OCI-LY1 (cell line): ENCODE measurements at regions not wholly inside any gene's neighbourhood (a gene's known extent, or its start where the extent isn't known, plus 50 kb on each side); places are given as distances from the start of the nearest gene placed in this dataset.

ENCODE experiments used
- H2AFZ ChIP-seq: fragments of 200-600 bp; sonication (generic), shearing (Covaris generic); 2 replicates; pipeline ENCODE4 v1.6.0; 2014; ENCODE audit warnings: antibody characterized with exemption, mild to moderate bottlenecking, low read length
- H3F3A ChIP-seq: fragments of 200-600 bp; sonication (generic), shearing (Covaris generic); 2 replicates; pipeline ENCODE4 v1.6.0; 2014; ENCODE audit warnings: mild to moderate bottlenecking, antibody characterized with exemption, low read length, moderate library complexity; ENCODE audit not compliant: insufficient read depth
- H3K27ac ChIP-seq: fragments of 200-600 bp; sonication (generic); 2 replicates; pipeline ENCODE4 v1.5.1; 2014; ENCODE audit warnings: low read length, mixed run types, mild to moderate bottlenecking, low read depth; ENCODE audit not compliant: poor library complexity, severe bottlenecking
- H3K27me3 ChIP-seq: fragments of 200-600 bp; sonication (generic); 2 replicates; pipeline ENCODE4 v1.6.0; 2014; ENCODE audit warnings: antibody characterized with exemption, mild to moderate bottlenecking, low read length, moderate library complexity; ENCODE audit not compliant: insufficient read depth
- H3K36me3 ChIP-seq: fragments of 200-600 bp; sonication (generic); 2 replicates; pipeline ENCODE4 v1.6.1; 2014; ENCODE audit warnings: mild to moderate bottlenecking, antibody characterized with exemption, low read length, moderate library complexity, mixed read lengths; ENCODE audit not compliant: insufficient read depth
- H3K4me1 ChIP-seq: fragments of 200-600 bp; sonication (generic); 2 replicates; pipeline ENCODE4 v1.5.1; 2014; ENCODE audit warnings: mild to moderate bottlenecking, low read length, moderate library complexity; ENCODE audit not compliant: insufficient read depth, severe bottlenecking
- H3K4me2 ChIP-seq: fragments of 200-600 bp; sonication (generic), shearing (Covaris generic); 2 replicates; pipeline ENCODE4 v1.6.1; 2014; ENCODE audit warnings: low read length
- H3K4me3 ChIP-seq: fragments of 200-600 bp; sonication (generic); 2 replicates; pipeline ENCODE4 v1.5.1; 2014; ENCODE audit warnings: low read length, low read depth, mild to moderate bottlenecking, mixed read lengths; ENCODE audit not compliant: poor library complexity, severe bottlenecking
- H3K79me2 ChIP-seq: fragments of 200-600 bp; shearing (Covaris generic); 2 replicates; pipeline ENCODE4 v1.6.1; 2016; ENCODE audit warnings: mixed run types, low read length, mixed read lengths; ENCODE audit not compliant: insufficient read depth
- H3K9ac ChIP-seq: fragments of 200-600 bp; sonication (generic), shearing (Covaris generic); 2 replicates; pipeline ENCODE4 v1.6.1; 2014; ENCODE audit warnings: mild to moderate bottlenecking, low read length, mixed read lengths
- H3K9me2 ChIP-seq: fragments of 200-600 bp; sonication (generic), shearing (Covaris generic); 2 replicates; pipeline ENCODE4 v1.6.1; 2014; ENCODE audit warnings: low read depth, mild to moderate bottlenecking, low read length, mixed read lengths
- H3K9me3 ChIP-seq: fragments of 200-600 bp; shearing (Covaris generic); 2 replicates; pipeline ENCODE4 v1.6.1; 2014; ENCODE audit warnings: low read length, mixed read lengths
- H4K20me1 ChIP-seq: fragments of 200-600 bp; sonication (generic), shearing (Covaris generic); 2 replicates; pipeline ENCODE4 v1.6.0; 2016; ENCODE audit warnings: mild to moderate bottlenecking, low read length; ENCODE audit not compliant: insufficient read depth
- EZH2 ChIP-seq: fragments of 200-600 bp; sonication (generic), shearing (Covaris generic); IDR thresholded peaks from 2 replicates; pipeline ENCODE4 v1.8.0; 2017; ENCODE audit warnings: borderline replicate concordance, mixed run types, mild to moderate bottlenecking, antibody characterized with exemption, low read length, moderate library complexity, mixed read lengths
- TF ChIP-seq, protein P1 (sequence below): fragments of 200-600 bp; sonication (generic), shearing (Covaris generic); IDR thresholded peaks from 2 replicates; pipeline ENCODE4 v1.5.1; 2017; ENCODE audit warnings: mild to moderate bottlenecking, antibody characterized with exemption, low read length, moderate library complexity, mixed read lengths

DNA sequence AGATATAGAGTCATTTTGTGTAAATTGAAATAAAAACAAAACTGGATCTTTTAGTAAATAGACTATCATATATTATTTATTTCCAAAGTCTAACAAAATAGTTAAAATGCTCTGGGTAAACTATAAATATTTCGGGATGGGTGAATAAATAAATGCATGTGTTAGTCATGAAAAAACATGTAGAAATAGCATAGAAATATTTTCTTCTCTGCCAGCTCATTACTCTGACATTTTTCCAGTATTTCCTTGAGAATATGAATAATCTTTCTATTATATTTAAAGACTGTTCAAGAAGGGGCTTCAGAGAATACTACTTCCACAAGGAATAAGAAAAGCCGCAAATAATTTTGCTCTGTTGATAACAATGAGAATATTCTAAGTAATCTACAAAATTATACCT is 880.4 kb downstream of the TRIB2 start:
- TF ChIP-seq EZH2: no peak
- Histone ChIP-seq H3K27me3 (no peaks in the 10 kb centered on the region), H3K27ac (no peak overlapping the region), H3K36me3 (no peaks in the 10 kb centered on the region), H3K4me2 (no peak overlapping the region), H3K4me3 (no peak overlapping the region), H3K9me3 (no peaks in the 10 kb centered on the region), H3K9ac (no peak overlapping the region), H3K79me2 (no peaks in the 10 kb centered on the region), H3K9me2 (no peaks in the 10 kb centered on the region), H2AFZ (no peak overlapping the region), H4K20me1 (no peaks in the 10 kb centered on the region), H3F3A (no peaks in the 10 kb centered on the region), H3K4me1 (no peaks in the 10 kb centered on the region)

DNA sequence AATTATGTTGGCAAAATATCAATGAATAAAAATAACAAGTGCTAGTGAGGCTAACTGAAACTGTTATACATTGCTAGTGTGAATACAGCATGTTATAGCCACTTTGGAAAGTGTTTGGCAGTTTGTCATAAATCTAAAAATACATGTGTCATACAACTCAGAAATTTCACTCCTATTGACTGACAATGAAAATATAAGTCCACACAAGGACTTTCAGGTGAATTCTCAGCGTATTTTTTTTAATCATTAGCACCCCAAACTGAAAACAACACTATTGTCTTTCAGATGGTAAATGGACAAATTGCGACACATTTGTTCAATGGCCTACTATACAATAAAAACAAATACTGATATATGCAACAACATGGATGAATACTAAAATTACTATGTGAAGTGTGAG is 884.8 kb downstream of the TRIB2 start:
- no peaks in the 10 kb centered on the region for H4K20me1 ChIP-seq
- no peaks in the 10 kb centered on the region for H3K27me3 ChIP-seq
- no peaks in the 10 kb centered on the region for H3K9me2 ChIP-seq
- H3K4me3 ChIP-seq: no peak overlapping the region
- no peaks in the 10 kb centered on the region for H3K9me3 ChIP-seq
- H3F3A ChIP-seq: no peaks in the 10 kb centered on the region
- H3K79me2 ChIP-seq: no peaks in the 10 kb centered on the region
- no peak overlapping the region for H3K27ac ChIP-seq
- TF ChIP-seq, protein P1, sequence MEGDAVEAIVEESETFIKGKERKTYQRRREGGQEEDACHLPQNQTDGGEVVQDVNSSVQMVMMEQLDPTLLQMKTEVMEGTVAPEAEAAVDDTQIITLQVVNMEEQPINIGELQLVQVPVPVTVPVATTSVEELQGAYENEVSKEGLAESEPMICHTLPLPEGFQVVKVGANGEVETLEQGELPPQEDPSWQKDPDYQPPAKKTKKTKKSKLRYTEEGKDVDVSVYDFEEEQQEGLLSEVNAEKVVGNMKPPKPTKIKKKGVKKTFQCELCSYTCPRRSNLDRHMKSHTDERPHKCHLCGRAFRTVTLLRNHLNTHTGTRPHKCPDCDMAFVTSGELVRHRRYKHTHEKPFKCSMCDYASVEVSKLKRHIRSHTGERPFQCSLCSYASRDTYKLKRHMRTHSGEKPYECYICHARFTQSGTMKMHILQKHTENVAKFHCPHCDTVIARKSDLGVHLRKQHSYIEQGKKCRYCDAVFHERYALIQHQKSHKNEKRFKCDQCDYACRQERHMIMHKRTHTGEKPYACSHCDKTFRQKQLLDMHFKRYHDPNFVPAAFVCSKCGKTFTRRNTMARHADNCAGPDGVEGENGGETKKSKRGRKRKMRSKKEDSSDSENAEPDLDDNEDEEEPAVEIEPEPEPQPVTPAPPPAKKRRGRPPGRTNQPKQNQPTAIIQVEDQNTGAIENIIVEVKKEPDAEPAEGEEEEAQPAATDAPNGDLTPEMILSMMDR: no peak
- no peak for TF ChIP-seq EZH2
- H3K36me3 ChIP-seq: no peaks in the 10 kb centered on the region
- no peak overlapping the region for H3K4me2 ChIP-seq
- H3K4me1 ChIP-seq: no peaks in the 10 kb centered on the region
- H3K9ac ChIP-seq: no peak overlapping the region
- no peak overlapping the region for H2AFZ ChIP-seq

DNA sequence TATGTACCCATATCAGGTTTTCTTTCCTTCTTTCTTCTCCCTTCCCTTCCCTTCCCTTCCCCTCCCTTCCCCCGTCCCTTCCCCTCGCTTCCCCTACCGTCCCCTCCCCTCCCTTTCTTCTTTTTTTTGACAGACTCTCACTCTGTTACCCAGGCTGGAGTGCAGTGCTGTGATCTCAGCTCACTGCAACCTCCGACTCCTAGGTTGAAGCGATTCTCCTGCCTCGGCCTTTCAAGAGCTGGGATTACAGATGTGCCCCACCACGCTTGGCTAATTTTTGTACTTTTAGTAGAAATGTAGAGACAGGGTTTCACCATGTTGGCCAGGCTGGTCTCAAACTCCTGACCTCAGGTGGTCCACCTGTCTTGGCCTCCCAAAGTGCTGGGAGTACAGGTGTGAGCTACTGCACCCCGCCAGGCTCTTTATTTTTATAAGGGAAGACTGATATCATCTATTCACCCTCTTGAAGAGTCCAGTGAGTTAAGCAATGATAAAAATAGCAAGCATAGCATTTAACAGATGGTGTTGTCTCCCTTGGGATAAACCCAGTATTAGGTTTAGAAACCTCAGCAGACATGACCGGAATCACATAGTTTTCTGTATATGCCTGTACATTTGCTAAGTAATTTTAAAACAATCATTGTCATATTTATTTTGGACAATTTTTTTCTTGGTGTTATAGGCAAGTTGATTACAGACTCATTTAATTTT is 888.4 kb downstream of the TRIB2 start:
- Histone ChIP-seq H3F3A (no peaks in the 10 kb centered on the region), H3K9me3 (no peaks in the 10 kb centered on the region), H4K20me1 (no peaks in the 10 kb centered on the region), H3K4me3 (no peak overlapping the region), H3K4me1 (no peaks in the 10 kb centered on the region), H3K27ac (no peak overlapping the region), H3K4me2 (no peak overlapping the region), H3K36me3 (no peaks in the 10 kb centered on the region), H3K9ac (no peak overlapping the region), H2AFZ (no peak overlapping the region), H3K27me3 (no peaks in the 10 kb centered on the region), H3K9me2 (no peaks in the 10 kb centered on the region), H3K79me2 (no peaks in the 10 kb centered on the region)
- TF ChIP-seq, protein P1: no peak
- no peak for TF ChIP-seq EZH2

DNA sequence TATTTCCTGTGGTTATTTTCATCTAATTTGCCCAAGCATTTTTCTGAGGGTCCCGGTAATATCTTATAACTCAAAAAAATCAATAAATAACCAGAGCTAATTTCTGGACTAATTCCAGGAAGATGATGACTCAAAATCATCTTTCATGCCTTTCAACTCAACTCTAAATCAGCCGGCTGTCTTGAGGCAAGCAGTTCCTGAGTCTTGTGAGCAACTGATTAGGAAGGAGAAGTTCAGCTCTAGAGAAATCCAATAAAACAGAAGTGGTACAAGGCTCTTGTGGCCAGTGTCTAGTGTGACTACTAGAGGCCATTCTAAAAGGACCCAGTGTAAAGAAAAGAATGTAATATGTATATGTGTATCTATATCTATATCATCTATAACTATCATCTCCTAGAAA is 890.4 kb downstream of the TRIB2 start:
- H2AFZ ChIP-seq: no peak overlapping the region
- H3K9me2 ChIP-seq: no peaks in the 10 kb centered on the region
- no peak overlapping the region for H3K27ac ChIP-seq
- no peak overlapping the region for H3K4me2 ChIP-seq
- H3K27me3 ChIP-seq: no peaks in the 10 kb centered on the region
- no peak overlapping the region for H3K9ac ChIP-seq
- H3K79me2 ChIP-seq: no peaks in the 10 kb centered on the region
- no peaks in the 10 kb centered on the region for H3F3A ChIP-seq
- H3K4me1 ChIP-seq: no peaks in the 10 kb centered on the region
- H3K9me3 ChIP-seq: no peaks in the 10 kb centered on the region
- no peaks in the 10 kb centered on the region for H3K36me3 ChIP-seq
- H3K4me3 ChIP-seq: no peak overlapping the region
- H4K20me1 ChIP-seq: no peaks in the 10 kb centered on the region
- no peak for TF ChIP-seq EZH2
